Stimulated activated naive B cell treated with anti-CD40 and anti-IgM and Interleukin-4, amounts not matched to agents 10 μg/mL and 1 μg/mL and 100 μg/mL, for 72 hours (primary cell): ENCODE measurements at regions not wholly inside any gene's neighbourhood (a gene's known extent, or its start where the extent isn't known, plus 50 kb on each side); places are given as distances from the start of the nearest gene placed in this dataset.
"Not testable (repeated sequence)": the region's sequence is repeated elsewhere in the genome, so short reads cannot be mapped to it uniquely, and the experiment has no call there.

ENCODE experiments used
- ATAC-seq, 2 donors: fragments of 150-1000 bp; cut with Tn5 transposase; replicated peaks; 2 replicates each; pipeline ENCODE4 v1.10.0; 2021; ENCODE audit warnings: moderate library complexity in 1 of 2
- DNase-seq: peaks from one replicate; pipeline ENCODE4 v3.0.0; 2021
- H3K27ac Mint-ChIP-seq: one replicate; pipeline ENCODE4 v1.8.0; 2022; ENCODE audit warnings: mild to moderate bottlenecking, mixed read lengths
- H3K27me3 Mint-ChIP-seq, 2 donors: one replicate each; pipeline ENCODE4 v1.8.0; 2022; ENCODE audit warnings: mixed read lengths in 2 of 2
- H3K36me3 Mint-ChIP-seq, 2 donors: one replicate each; pipeline ENCODE4 v1.8.0; 2022; ENCODE audit warnings: mixed read lengths in 2 of 2, mild to moderate bottlenecking in 1 of 2
- H3K4me1 Mint-ChIP-seq, 2 donors: one replicate each; pipeline ENCODE4 v1.8.0; 2022; ENCODE audit warnings: mixed read lengths in 2 of 2, mild to moderate bottlenecking in 1 of 2
- H3K4me3 Mint-ChIP-seq, 2 donors: one replicate each; pipeline ENCODE4 v1.8.0; 2022; ENCODE audit warnings: mild to moderate bottlenecking in 2 of 2, mixed read lengths in 2 of 2, moderate library complexity in 1 of 2
- H3K9me3 Mint-ChIP-seq, 2 donors: one replicate each; pipeline ENCODE4 v1.8.0; 2022; ENCODE audit warnings: mixed read lengths in 2 of 2, mild to moderate bottlenecking in 1 of 2

GRCh38 chr6:152811785-152812184 lies 61.2 kb downstream of the VIP start:
- Mint-ChIP-seq H3K9me3 (no peaks in the 10 kb centered on the region), H3K4me1 (no peaks in the 10 kb centered on the region), H3K4me3 (no peak overlapping the region), H3K36me3 (no peaks in the 10 kb centered on the region), H3K27ac (no peak overlapping the region), H3K27me3 (no peaks in the 10 kb centered on the region)
- no peak for DNase-seq
- ATAC-seq = no peak

GRCh38 chr6:152815230-152815872 lies 64.8 kb downstream of the VIP start:
- H3K36me3 Mint-ChIP-seq = no peaks in the 10 kb centered on the region
- DNase-seq (no peak), ATAC-seq (no peak)
- no peaks in the 10 kb centered on the region for H3K27me3 Mint-ChIP-seq
- no peak overlapping the region for H3K27ac Mint-ChIP-seq
- H3K4me3 Mint-ChIP-seq = no peak overlapping the region
- H3K9me3 Mint-ChIP-seq = no peaks in the 10 kb centered on the region
- H3K4me1 Mint-ChIP-seq = no peaks in the 10 kb centered on the region

- Mint-ChIP-seq H3K9me3 (no peaks in the 10 kb centered on the region), H3K27me3 (no peaks in the 10 kb centered on the region), H3K4me1 (no peaks in the 10 kb centered on the region), H3K36me3 (no peaks in the 10 kb centered on the region), H3K4me3 (no peak overlapping the region), H3K27ac (no peak overlapping the region)
- ATAC-seq (no peak), DNase-seq (no peak)
These were observed 65.5 kb downstream of the VIP start for GRCh38 chr6:152816055-152816454.

- no peak overlapping the region for H3K4me3 Mint-ChIP-seq
- H3K36me3 Mint-ChIP-seq = no peaks in the 10 kb centered on the region
- peaks cover 0 to 7% of the 10 kb centered on the region in 2 donors for H3K27me3 Mint-ChIP-seq
- H3K4me1 Mint-ChIP-seq = no peaks in the 10 kb centered on the region
- H3K9me3 Mint-ChIP-seq = no peaks in the 10 kb centered on the region
- DNase-seq (no peak), ATAC-seq (no peak)
- no peak overlapping the region for H3K27ac Mint-ChIP-seq
These were observed 70.9 kb downstream of the VIP start for GRCh38 chr6:152821525-152821924.

- no peak overlapping the region for H3K4me3 Mint-ChIP-seq
- peaks cover 0 to 7% of the 10 kb centered on the region in 2 donors for H3K27me3 Mint-ChIP-seq
- DNase-seq (no peak), ATAC-seq (no peak)
- H3K9me3 Mint-ChIP-seq = no peaks in the 10 kb centered on the region
- H3K36me3 Mint-ChIP-seq = no peaks in the 10 kb centered on the region
- H3K4me1 Mint-ChIP-seq = no peaks in the 10 kb centered on the region
- no peak overlapping the region for H3K27ac Mint-ChIP-seq
These were observed 74.1 kb downstream of the VIP start for GRCh38 chr6:152824666-152825065.

- no peaks in the 10 kb centered on the region for H3K36me3 Mint-ChIP-seq
- ATAC-seq (no peak), DNase-seq (no peak)
- H3K4me3 Mint-ChIP-seq = no peak overlapping the region
- H3K9me3 Mint-ChIP-seq = no peaks in the 10 kb centered on the region
- H3K4me1 Mint-ChIP-seq = no peaks in the 10 kb centered on the region
- H3K27me3 Mint-ChIP-seq = peaks cover 0 to 3% of the 10 kb centered on the region in 2 donors
- H3K27ac Mint-ChIP-seq = no peak overlapping the region
These were observed 77.8 kb downstream of the VIP start for GRCh38 chr6:152828431-152828830.

GRCh38 chr6:152834366-152834765 lies 83.8 kb downstream of the VIP start:
- H3K4me1 Mint-ChIP-seq, ATAC-seq, H3K27ac Mint-ChIP-seq, DNase-seq, H3K27me3 Mint-ChIP-seq, H3K4me3 Mint-ChIP-seq, H3K36me3 Mint-ChIP-seq, H3K9me3 Mint-ChIP-seq: not testable (repeated sequence)

- Mint-ChIP-seq H3K36me3 (no peaks in the 10 kb centered on the region), H3K27me3 (no peaks in the 10 kb centered on the region), H3K27ac (no peak overlapping the region), H3K4me3 (no peak overlapping the region), H3K4me1 (no peaks in the 10 kb centered on the region), H3K9me3 (no peaks in the 10 kb centered on the region)
- ATAC-seq (no peak), DNase-seq (no peak)
These were observed 85.9 kb downstream of the VIP start for GRCh38 chr6:152836523-152836922.

GRCh38 chr6:152845421-152845820 lies 94.8 kb downstream of the VIP start:
- Mint-ChIP-seq H3K27ac (no peak overlapping the region), H3K27me3 (peaks cover 4 to 6% of the 10 kb centered on the region in 2 donors), H3K4me3 (no peak overlapping the region), H3K9me3 (peaks cover 5 to 16% of the 10 kb centered on the region in 2 donors), H3K4me1 (no peaks in the 10 kb centered on the region), H3K36me3 (no peaks in the 10 kb centered on the region)
- no peak for ATAC-seq
- DNase-seq = no peak

- peaks cover 4 to 6% of the 10 kb centered on the region in 2 donors for H3K27me3 Mint-ChIP-seq
- H3K36me3 Mint-ChIP-seq = no peaks in the 10 kb centered on the region
- H3K27ac Mint-ChIP-seq = no peak overlapping the region
- H3K9me3 Mint-ChIP-seq = peaks cover 5 to 16% of the 10 kb centered on the region in 2 donors
- no peak for DNase-seq
- no peak for ATAC-seq
- H3K4me3 Mint-ChIP-seq = no peak overlapping the region
- H3K4me1 Mint-ChIP-seq = no peaks in the 10 kb centered on the region
These were observed 96.2 kb downstream of the VIP start for GRCh38 chr6:152846825-152847224.

- H3K4me3 Mint-ChIP-seq = no peak overlapping the region
- peaks cover 5 to 16% of the 10 kb centered on the region in 2 donors for H3K9me3 Mint-ChIP-seq
- H3K36me3 Mint-ChIP-seq = no peaks in the 10 kb centered on the region
- peaks cover 0 to 12% of the 10 kb centered on the region in 2 donors for H3K27me3 Mint-ChIP-seq
- no peak for ATAC-seq
- no peak for DNase-seq
- H3K27ac Mint-ChIP-seq = no peak overlapping the region
- no peaks in the 10 kb centered on the region for H3K4me1 Mint-ChIP-seq
These were observed 98.3 kb downstream of the VIP start for GRCh38 chr6:152848919-152849318.

GRCh38 chr6:152854086-152854795 lies 103.6 kb downstream of the VIP start:
- no peak for ATAC-seq
- Mint-ChIP-seq H3K27ac (no peak overlapping the region), H3K4me3 (no peak overlapping the region), H3K9me3 (no peaks in the 10 kb centered on the region), H3K36me3 (no peaks in the 10 kb centered on the region), H3K27me3 (peaks cover 5 to 6% of the 10 kb centered on the region in 2 donors), H3K4me1 (no peaks in the 10 kb centered on the region)
- no peak for DNase-seq

GRCh38 chr6:152858141-152858540 lies 107.5 kb downstream of the VIP start:
- Mint-ChIP-seq H3K4me3 (no peak overlapping the region), H3K9me3 (peaks cover 0 to 1% of the 10 kb centered on the region in 2 donors), H3K27me3 (peaks cover 1 to 6% of the 10 kb centered on the region in 2 donors), H3K27ac (no peak overlapping the region), H3K36me3 (no peaks in the 10 kb centered on the region), H3K4me1 (no peaks in the 10 kb centered on the region)
- ATAC-seq = no peak
- DNase-seq = no peak

- Mint-ChIP-seq H3K4me3 (no peak overlapping the region), H3K4me1 (no peaks in the 10 kb centered on the region), H3K9me3 (peaks cover 0 to 1% of the 10 kb centered on the region in 2 donors), H3K27me3 (peaks cover 0 to 6% of the 10 kb centered on the region in 2 donors), H3K36me3 (no peaks in the 10 kb centered on the region), H3K27ac (no peak overlapping the region)
- ATAC-seq = no peak
- DNase-seq = no peak
These were observed 108.6 kb downstream of the VIP start for GRCh38 chr6:152859225-152859624.

- Mint-ChIP-seq H3K27me3 (peaks cover 6 to 8% of the 10 kb centered on the region in 2 donors), H3K4me3 (no peak overlapping the region), H3K36me3 (no peaks in the 10 kb centered on the region), H3K27ac (no peak overlapping the region), H3K4me1 (no peaks in the 10 kb centered on the region), H3K9me3 (peaks cover 0 to 1% of the 10 kb centered on the region in 2 donors)
- peak; percentile 13 for DNase-seq
- peak; percentile 84 to 86 for ATAC-seq
These were observed 113.2 kb downstream of the VIP start for GRCh38 chr6:152863618-152864326.
